PC-9 (cell line): ENCODE measurements at regions not wholly inside any gene's neighbourhood (a gene's known extent, or its start where the extent isn't known, plus 50 kb on each side); places are given as distances from the start of the nearest gene placed in this dataset.

Experiments
- BruUV-seq: library from RNA; stranded (reverse); fragments of 400-500 nt; replicated peaks from 2 replicates; lab custom pipeline; 2021; lab: Mats Ljungman, UMichigan
- CTCF ChIA-PET: fragments of 300-600 bp; sonication (Branson Sonifier 250); formaldehyde crosslinking; loops from one replicate; lab custom pipeline; 2022; ENCODE audit warnings: antibody characterized with exemption; lab: Charles Lee
- POLR2A ChIA-PET: fragments of 300-600 bp; sonication (Branson Sonifier 250); formaldehyde crosslinking; loops from one replicate; lab custom pipeline; 2022; ENCODE audit warnings: antibody characterized with exemption; ENCODE audit not compliant: unreplicated experiment; lab: Charles Lee
- DNase-seq, 2 experiments: peaks; one replicate each; pipeline versions ENCODE4 v3.0.0 to v3.0.0-alpha.2; 2015 to 2022; ENCODE audit warnings: mixed read lengths in 1 of 2
- H2AFZ ChIP-seq: fragments of 200-600 bp; sonication (generic); 2 replicates; pipeline ENCODE4 v1.8.1; 2017; ENCODE audit warnings: antibody characterized with exemption
- H3F3A ChIP-seq: fragments of 200-600 bp; sonication (generic); 2 replicates; pipeline ENCODE4 v1.8.1; 2017; ENCODE audit warnings: antibody characterized with exemption, mild to moderate bottlenecking, low read depth; ENCODE audit not compliant: insufficient read depth
- H3K27ac ChIP-seq: fragments of 200-600 bp; sonication (generic); 2 replicates; pipeline ENCODE4 v1.6.1; 2016; ENCODE audit warnings: mixed run types
- H3K27me3 ChIP-seq: fragments of 200-600 bp; sonication (generic); 2 replicates; pipeline ENCODE4 v1.6.1; 2016; ENCODE audit warnings: low read depth, mixed run types; ENCODE audit not compliant: insufficient read depth
- H3K36me3 ChIP-seq: fragments of 200-600 bp; sonication (generic); 2 replicates; pipeline ENCODE4 v1.6.1; 2016; ENCODE audit warnings: low read depth, mixed run types
- H3K4me1 ChIP-seq: fragments of 200-600 bp; sonication (generic); replicated peaks from 2 replicates; pipeline ENCODE4 v1.6.1; 2016; ENCODE audit warnings: mixed run types; ENCODE audit not compliant: insufficient read depth
- H3K4me2 ChIP-seq: fragments of 200-600 bp; sonication (generic); 2 replicates; pipeline ENCODE4 v1.6.1; 2017; ENCODE audit warnings: mixed run types
- H3K4me3 ChIP-seq: fragments of 200-600 bp; sonication (generic); 2 replicates; pipeline ENCODE4 v1.6.1; 2016; ENCODE audit warnings: mixed run types
- H3K79me2 ChIP-seq: fragments of 200-600 bp; sonication (generic); 2 replicates; pipeline ENCODE4 v1.6.1; 2017; ENCODE audit warnings: low read depth, mixed run types
- H3K9me2 ChIP-seq: fragments of 200-600 bp; sonication (generic); 2 replicates; pipeline ENCODE4 v1.8.1; 2017; ENCODE audit warnings: mild to moderate bottlenecking; ENCODE audit not compliant: insufficient read depth
- H3K9me3 ChIP-seq: fragments of 200-600 bp; sonication (generic); 2 replicates; pipeline ENCODE4 v1.8.1; 2016; ENCODE audit warnings: low read depth; ENCODE audit not compliant: insufficient read depth
- H4K20me1 ChIP-seq: fragments of 200-600 bp; sonication (generic); 2 replicates; pipeline ENCODE4 v1.8.1; 2017; ENCODE audit not compliant: insufficient read depth
- EZH2 ChIP-seq: fragments of 200-600 bp; sonication (generic); IDR thresholded peaks from 2 replicates; pipeline ENCODE4 v1.8.0; 2017; ENCODE audit warnings: antibody characterized with exemption, low read depth
- intact Hi-C: fragments of 100-400 bp; cut with micrococcal nuclease; formaldehyde crosslinking; loops from one replicate; pipeline ENCODE4 v1.10.0; 2022; ENCODE audit not compliant: unreplicated experiment
- TF ChIP-seq, protein P1 (sequence below): fragments of 200-600 bp; sonication (generic); conservative IDR thresholded peaks from 2 replicates; pipeline ENCODE4 v1.6.1; 2017; ENCODE audit warnings: mixed run types, antibody characterized with exemption, mild to moderate bottlenecking, moderate library complexity

GRCh38 chr9:82106536-82106935 lies 118.0 kb downstream of the SPATA31D1 start:
- H3K36me3 ChIP-seq, result no peaks in the 10 kb centered on the region
- no peak overlapping the region for H3K4me2 ChIP-seq
- no peaks in the 10 kb centered on the region for H3K9me2 ChIP-seq
- no peaks in the 10 kb centered on the region for H3K4me1 ChIP-seq
- no peak for TF ChIP-seq EZH2
- TF ChIP-seq, protein P1, sequence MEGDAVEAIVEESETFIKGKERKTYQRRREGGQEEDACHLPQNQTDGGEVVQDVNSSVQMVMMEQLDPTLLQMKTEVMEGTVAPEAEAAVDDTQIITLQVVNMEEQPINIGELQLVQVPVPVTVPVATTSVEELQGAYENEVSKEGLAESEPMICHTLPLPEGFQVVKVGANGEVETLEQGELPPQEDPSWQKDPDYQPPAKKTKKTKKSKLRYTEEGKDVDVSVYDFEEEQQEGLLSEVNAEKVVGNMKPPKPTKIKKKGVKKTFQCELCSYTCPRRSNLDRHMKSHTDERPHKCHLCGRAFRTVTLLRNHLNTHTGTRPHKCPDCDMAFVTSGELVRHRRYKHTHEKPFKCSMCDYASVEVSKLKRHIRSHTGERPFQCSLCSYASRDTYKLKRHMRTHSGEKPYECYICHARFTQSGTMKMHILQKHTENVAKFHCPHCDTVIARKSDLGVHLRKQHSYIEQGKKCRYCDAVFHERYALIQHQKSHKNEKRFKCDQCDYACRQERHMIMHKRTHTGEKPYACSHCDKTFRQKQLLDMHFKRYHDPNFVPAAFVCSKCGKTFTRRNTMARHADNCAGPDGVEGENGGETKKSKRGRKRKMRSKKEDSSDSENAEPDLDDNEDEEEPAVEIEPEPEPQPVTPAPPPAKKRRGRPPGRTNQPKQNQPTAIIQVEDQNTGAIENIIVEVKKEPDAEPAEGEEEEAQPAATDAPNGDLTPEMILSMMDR, result no peak
- intact Hi-C loops, result loop anchor here (10.0 kb wide), 1 partner anchor 62 kb away; no protein-coding TSS in a partner anchor
- H3K9me3 ChIP-seq, result no peaks in the 10 kb centered on the region
- DNase-seq, result no peak
- no peak overlapping the region for H3K4me3 ChIP-seq
- H3F3A ChIP-seq, result no peaks in the 10 kb centered on the region
- CTCF ChIA-PET, result no interaction called here
- no peak overlapping the region for H3K27ac ChIP-seq
- no peak overlapping the region for H2AFZ ChIP-seq
- H3K27me3 ChIP-seq, result no peaks in the 10 kb centered on the region
- POLR2A ChIA-PET, result no interaction called here
- no TSS peak for BruUV-seq
- H3K79me2 ChIP-seq, result no peaks in the 10 kb centered on the region
- no peaks in the 10 kb centered on the region for H4K20me1 ChIP-seq

DNA sequence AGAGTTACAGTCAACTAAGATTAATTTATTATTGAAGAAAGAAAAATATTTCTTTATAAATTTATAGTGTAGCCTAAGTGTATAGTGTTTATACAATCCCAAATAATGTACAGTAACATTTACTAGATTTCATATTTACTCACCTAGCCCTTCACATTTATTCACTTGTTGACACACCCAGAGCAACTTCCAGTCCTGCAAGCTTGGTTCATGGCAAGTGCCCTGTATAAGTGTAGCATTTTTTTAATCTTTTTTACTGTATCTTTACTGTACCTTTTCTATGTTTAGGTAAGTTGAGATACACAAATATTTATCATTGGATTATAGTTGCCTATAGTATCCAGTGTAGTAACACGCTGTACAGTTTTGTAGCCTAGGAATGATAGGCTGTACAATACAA lies 119.9 kb downstream of the SPATA31D1 start:
- intact Hi-C loops, result loop anchor here (10.0 kb wide), 1 partner anchor 64 kb away; no protein-coding TSS in a partner anchor
- TF ChIP-seq EZH2, result no peak
- TF ChIP-seq, protein P1, result no peak
- H2AFZ ChIP-seq, result no peak overlapping the region
- no peaks in the 10 kb centered on the region; the same call in 1 of the 2 replicates for H3K9me3 ChIP-seq
- DNase-seq, result no peak
- H4K20me1 ChIP-seq, result no peaks in the 10 kb centered on the region
- no peak overlapping the region for H3K4me2 ChIP-seq
- CTCF ChIA-PET, result no interaction called here
- H3K4me3 ChIP-seq, result no peak overlapping the region
- H3K27me3 ChIP-seq, result no peaks in the 10 kb centered on the region
- POLR2A ChIA-PET, result no interaction called here
- BruUV-seq, result no TSS peak
- no peaks in the 10 kb centered on the region for H3K9me2 ChIP-seq
- H3F3A ChIP-seq, result no peaks in the 10 kb centered on the region
- H3K27ac ChIP-seq, result no peak overlapping the region
- no peaks in the 10 kb centered on the region for H3K79me2 ChIP-seq
- no peaks in the 10 kb centered on the region for H3K36me3 ChIP-seq
- H3K4me1 ChIP-seq, result no peaks in the 10 kb centered on the region

- Histone ChIP-seq H3K9me3 (no peaks in the 10 kb centered on the region; the same call in 1 of the 2 replicates), H3K79me2 (no peaks in the 10 kb centered on the region), H2AFZ (no peak overlapping the region), H3K4me1 (no peaks in the 10 kb centered on the region), H3K4me2 (no peak overlapping the region), H3F3A (no peaks in the 10 kb centered on the region), H3K4me3 (no peak overlapping the region), H3K27ac (no peak overlapping the region), H3K36me3 (no peaks in the 10 kb centered on the region), H3K27me3 (no peaks in the 10 kb centered on the region), H3K9me2 (no peaks in the 10 kb centered on the region), H4K20me1 (no peaks in the 10 kb centered on the region)
- BruUV-seq, result no TSS peak
- intact Hi-C loops, result loop anchor here (10.0 kb wide), 1 partner anchor 64 kb away; no protein-coding TSS in a partner anchor
- no peak for DNase-seq
- POLR2A ChIA-PET, result no interaction called here
- CTCF ChIA-PET, result no interaction called here
- TF ChIP-seq, protein P1, result no peak
- TF ChIP-seq EZH2, result no peak
Observed at GRCh38 chr9:82108941-82109340, 120.4 kb downstream of the SPATA31D1 start.
